ENCODE measurements at regions not wholly inside any gene's neighbourhood (a gene's known extent, or its start where the extent isn't known, plus 50 kb on each side); places are given as distances from the start of the nearest gene placed in this dataset.

DNA sequence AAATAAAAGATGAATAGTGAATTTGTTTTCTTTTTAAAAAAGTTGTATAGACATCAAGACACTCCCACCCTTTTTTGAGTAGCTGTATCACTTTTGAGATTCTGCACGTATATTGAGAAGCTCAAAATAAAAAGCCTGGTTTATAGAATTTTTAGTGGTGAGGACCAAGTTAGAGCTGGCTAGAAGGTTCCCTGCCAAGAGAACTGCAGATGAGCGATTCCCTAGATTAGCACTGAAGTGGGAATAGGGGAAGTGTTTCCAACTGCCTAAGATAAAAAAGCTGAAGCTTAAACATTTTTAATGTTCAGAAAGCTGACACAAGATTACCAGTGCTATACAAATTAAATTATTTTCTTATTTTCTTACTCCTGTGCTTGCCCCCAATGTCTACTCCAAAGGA is 135.7 kb upstream of the TMEM229A start (continued):
- TF ChIP-seq, protein P1, sequence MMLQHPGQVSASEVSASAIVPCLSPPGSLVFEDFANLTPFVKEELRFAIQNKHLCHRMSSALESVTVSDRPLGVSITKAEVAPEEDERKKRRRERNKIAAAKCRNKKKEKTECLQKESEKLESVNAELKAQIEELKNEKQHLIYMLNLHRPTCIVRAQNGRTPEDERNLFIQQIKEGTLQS (IDR thresholded peaks at IDR 0.05): no peak
- TF ChIP-seq, protein P1 (CRISPR knock-in tag; conservative IDR thresholded peaks at IDR 0.05): no peak
- TF ChIP-seq TEAD4 (IDR thresholded peaks at IDR 0.05; ENCODE audit: low read length): no peak
- no peak for TF ChIP-seq TEAD4 (CRISPR knock-in tag; IDR thresholded peaks at IDR 0.05; ENCODE audit: borderline replicate concordance)
- TF ChIP-seq EGR1 (conservative IDR thresholded peaks at IDR 0.05): no peak
- no peak for TF ChIP-seq EP300 (IDR thresholded peaks at IDR 0.05; ENCODE audit: low read length)
- TF ChIP-seq, protein P2, sequence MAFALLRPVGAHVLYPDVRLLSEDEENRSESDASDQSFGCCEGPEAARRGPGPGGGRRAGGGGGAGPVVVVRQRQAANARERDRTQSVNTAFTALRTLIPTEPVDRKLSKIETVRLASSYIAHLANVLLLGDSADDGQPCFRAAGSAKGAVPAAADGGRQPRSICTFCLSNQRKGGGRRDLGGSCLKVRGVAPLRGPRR (CRISPR knock-in tag; IDR thresholded peaks at IDR 0.05): no peak

DNA sequence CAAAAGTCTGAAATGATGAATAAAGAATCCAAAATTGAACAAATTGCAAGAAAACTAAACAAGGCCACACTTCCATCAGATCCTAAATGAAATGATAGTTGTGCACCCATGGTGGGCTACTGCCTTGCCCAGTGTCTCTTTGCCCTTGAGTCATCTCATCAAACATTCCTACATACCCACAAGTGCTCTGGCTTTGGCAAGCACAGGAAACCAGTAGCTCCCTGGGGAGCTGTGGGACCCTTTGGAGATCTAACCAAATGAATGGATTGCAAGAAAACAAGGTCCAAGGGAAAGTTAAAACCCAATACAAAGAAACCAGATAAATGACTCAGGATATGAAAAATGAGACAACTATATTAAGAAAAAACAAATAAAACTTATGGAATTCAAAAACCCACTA is 129.8 kb upstream of the TMEM229A start:
- H2AFZ ChIP-seq (ENCODE audit: low read depth, low read length): no peak overlapping the region
- H3K36me3 ChIP-seq (ENCODE audit: control insufficient read depth, insufficient read depth, low read length): no peaks in the 10 kb centered on the region
- in situ Hi-C loops (cut with MboI): no loop called here
- intact Hi-C loops (cut with micrococcal nuclease): no loop called here
- TF ChIP-seq ZNF134 (CRISPR knock-in tag; conservative IDR thresholded peaks at IDR 0.05) (no peak), EGR1 (conservative IDR thresholded peaks at IDR 0.05) (no peak), BRF1 (IDR thresholded peaks at IDR 0.05; ENCODE audit: borderline replicate concordance, extremely low read depth, insufficient read length) (no peak), KLF6 (CRISPR knock-in tag; IDR thresholded peaks at IDR 0.05; ENCODE audit: borderline replicate concordance) (no peak), TAF7 (tag; IDR thresholded peaks at IDR 0.05) (no peak), WHSC1 (IDR thresholded peaks at IDR 0.05; ENCODE audit: low read length) (no peak), KDM1A (IDR thresholded peaks at IDR 0.05) (no peak)
- TF ChIP-seq, protein P3, sequence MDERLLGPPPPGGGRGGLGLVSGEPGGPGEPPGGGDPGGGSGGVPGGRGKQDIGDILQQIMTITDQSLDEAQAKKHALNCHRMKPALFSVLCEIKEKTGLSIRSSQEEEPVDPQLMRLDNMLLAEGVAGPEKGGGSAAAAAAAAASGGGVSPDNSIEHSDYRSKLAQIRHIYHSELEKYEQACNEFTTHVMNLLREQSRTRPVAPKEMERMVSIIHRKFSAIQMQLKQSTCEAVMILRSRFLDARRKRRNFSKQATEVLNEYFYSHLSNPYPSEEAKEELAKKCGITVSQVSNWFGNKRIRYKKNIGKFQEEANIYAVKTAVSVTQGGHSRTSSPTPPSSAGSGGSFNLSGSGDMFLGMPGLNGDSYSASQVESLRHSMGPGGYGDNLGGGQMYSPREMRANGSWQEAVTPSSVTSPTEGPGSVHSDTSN (CRISPR knock-in tag; IDR thresholded peaks at IDR 0.05; ENCODE audit: low read depth): no peak
- TF ChIP-seq, protein P3 (tag; conservative IDR thresholded peaks at IDR 0.05; ENCODE audit: low read depth): no peak
- TF ChIP-seq, protein P4, sequence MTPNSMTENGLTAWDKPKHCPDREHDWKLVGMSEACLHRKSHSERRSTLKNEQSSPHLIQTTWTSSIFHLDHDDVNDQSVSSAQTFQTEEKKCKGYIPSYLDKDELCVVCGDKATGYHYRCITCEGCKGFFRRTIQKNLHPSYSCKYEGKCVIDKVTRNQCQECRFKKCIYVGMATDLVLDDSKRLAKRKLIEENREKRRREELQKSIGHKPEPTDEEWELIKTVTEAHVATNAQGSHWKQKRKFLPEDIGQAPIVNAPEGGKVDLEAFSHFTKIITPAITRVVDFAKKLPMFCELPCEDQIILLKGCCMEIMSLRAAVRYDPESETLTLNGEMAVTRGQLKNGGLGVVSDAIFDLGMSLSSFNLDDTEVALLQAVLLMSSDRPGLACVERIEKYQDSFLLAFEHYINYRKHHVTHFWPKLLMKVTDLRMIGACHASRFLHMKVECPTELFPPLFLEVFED (CRISPR knock-in tag; conservative IDR thresholded peaks at IDR 0.05): no peak
- H3K79me2 ChIP-seq (ENCODE audit: control insufficient read depth, insufficient read depth, low read length): no peaks in the 10 kb centered on the region
- POLR2A ChIA-PET: no interaction called here
- no peaks in the 10 kb centered on the region for H3K9me1 ChIP-seq (ENCODE audit: control insufficient read depth, insufficient read depth, low read length)
- CTCF ChIA-PET (ENCODE audit: low intra/inter-chr PET ratio): no interaction called here
- no peak for DNase-seq (ENCODE audit: extremely low read depth in 1 of 4, low spot score in 3 of 4)
- no peak overlapping the region for H3K4me2 ChIP-seq (ENCODE audit: insufficient read depth, low read length)
- FAIRE-seq: no peak
- ATAC-seq: no peak
- no peak overlapping the region for H3K9ac ChIP-seq (ENCODE audit: insufficient read depth in 1 of 2, low read depth in 2 of 2, low read length in 2 of 2)
- no peaks in the 10 kb centered on the region for H3K27me3 ChIP-seq (ENCODE audit: control insufficient read depth in 2 of 2, insufficient read depth in 2 of 2, low read length in 2 of 2)
- no peak overlapping the region for H3K27ac ChIP-seq (ENCODE audit: extremely low read depth, low read depth, low read length)
- H3K4me1 ChIP-seq (replicated peaks in 1 of 2; ENCODE audit: control insufficient read depth in 2 of 2, insufficient read depth in 2 of 2, low read length in 2 of 2): no peaks in the 10 kb centered on the region
- H3K4me3 ChIP-seq: no peak overlapping the region
- no peaks in the 10 kb centered on the region for H4K20me1 ChIP-seq (replicated peaks; ENCODE audit: control insufficient read depth, insufficient read depth, low read length)
- no TSS peak for BruUV-seq (replicated peaks)
- H3K9me3 ChIP-seq (replicated peaks; ENCODE audit: control insufficient read depth, insufficient read depth, low read depth, low read length): no peaks in the 10 kb centered on the region; the same call in 1 of the 2 replicates

All from K562 (cell line).